ENCODE measurements at regions not wholly inside any gene's neighbourhood (a gene's known extent, or its start where the extent isn't known, plus 50 kb on each side); places are given as distances from the start of the nearest gene placed in this dataset.
"Not testable (repeated sequence)": the region's sequence is repeated elsewhere in the genome, so short reads cannot be mapped to it uniquely, and the experiment has no call there.

- no peak for DNase-seq
These were observed 269.3 kb downstream of the ACTRT1 start for GRCh38 chrX:127782904-127783303.

DNA sequence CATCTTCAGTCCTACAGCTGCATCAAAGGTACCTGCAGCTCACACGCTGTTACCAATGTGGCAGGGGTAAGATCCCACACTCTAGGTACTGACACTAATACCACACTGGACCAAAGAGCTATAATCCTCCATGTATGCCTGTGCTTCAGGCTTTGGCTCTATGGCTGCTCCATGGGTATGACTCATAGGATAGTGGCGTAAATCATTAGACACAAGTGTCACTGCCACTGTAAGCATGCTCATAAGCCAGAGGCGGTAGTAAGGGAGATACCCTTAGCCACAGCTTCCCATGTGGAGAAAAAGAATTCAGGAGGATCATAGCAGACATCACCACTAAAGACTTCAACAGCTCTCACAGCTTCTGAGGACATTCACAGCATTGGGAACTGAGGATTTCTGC, 287.5 kb downstream of the ACTRT1 start:
- DNase-seq = no peak

DNA sequence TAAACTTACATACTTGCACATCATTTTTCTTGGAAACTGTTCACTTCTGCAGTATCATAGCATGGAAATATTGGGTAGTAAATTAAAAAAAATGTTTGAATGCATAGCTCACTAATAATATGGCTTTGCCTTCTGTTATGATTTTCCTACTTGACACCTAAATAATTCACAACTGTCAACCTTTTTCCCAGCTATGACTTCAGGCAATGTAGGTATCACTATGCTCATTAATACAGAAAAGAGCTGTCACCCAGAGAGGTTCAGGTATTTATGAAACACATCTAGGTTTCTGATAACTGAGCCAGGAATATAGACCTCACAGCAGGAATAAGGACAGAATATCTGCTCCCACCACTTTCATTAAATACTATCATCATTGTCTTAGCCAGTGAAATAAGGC, 289.5 kb downstream of the ACTRT1 start:
- DNase-seq = no peak

DNA sequence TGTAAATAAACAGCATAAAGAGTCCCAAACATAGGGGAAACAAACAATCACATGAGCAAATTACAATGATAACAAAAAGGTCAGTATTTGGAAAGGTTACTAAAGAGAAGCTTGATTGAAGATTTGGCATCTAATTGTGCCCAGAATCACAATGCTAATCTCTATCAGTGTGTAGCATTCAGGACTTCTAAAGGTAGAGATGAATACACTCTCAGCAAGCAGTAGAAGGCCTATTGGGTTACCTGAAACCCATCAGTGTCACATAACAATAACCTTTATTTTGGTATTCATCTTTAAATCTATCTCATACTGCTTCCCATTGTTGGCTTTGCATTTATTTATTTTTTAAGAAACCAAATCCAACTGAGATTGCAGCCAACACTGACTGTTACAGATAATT, 319.5 kb downstream of the ACTRT1 start:
- DNase-seq = no peak

- no peak for DNase-seq
These were observed 326.0 kb downstream of the ACTRT1 start for GRCh38 chrX:127726227-127726626.

DNA sequence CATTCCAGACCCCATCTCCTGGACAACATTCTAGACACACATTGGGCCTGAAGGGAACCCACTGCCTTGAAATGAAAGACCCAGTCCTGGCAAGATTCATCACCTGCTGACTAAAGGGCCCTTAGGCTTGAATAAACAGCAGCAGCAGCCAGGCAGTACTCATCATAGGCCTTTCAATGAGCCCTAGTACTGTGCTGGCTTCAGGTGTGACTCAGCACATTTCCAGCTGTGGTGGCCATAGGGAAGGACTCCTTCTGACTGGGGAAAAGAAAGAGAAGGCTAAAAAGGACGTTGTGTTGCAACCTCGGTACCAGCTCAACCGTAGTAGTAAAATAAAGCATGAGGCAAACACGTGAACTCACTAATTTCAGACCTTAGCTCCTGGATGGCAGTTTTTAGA, 344.0 kb downstream of the ACTRT1 start:
- DNase-seq = peak; percentile 23

- DNase-seq = no peak
These were observed 349.7 kb downstream of the ACTRT1 start for GRCh38 chrX:127702527-127702926.

DNA sequence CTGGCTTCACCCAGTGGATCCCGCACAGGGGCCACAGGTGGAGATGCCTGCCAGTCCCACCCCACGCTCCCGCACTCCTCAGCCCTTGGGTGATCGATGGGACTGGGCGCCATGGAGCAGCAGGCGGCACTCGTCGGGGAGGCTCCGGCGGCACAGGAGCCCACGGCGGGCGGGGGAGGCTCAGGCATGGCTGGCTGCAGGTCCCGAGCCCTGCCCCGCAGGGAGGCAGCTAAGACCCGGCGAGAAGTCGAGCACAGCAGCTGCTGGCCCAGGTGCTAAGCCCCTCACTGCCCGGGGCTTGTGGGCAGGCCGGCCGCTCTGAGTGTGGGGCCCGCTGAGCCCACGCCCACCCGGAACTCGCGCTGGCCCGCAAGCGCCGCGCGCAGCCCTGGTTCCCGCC, 389.3 kb downstream of the ACTRT1 start:
- not testable (repeated sequence) for DNase-seq

- DNase-seq = no peak
These were observed 403.2 kb downstream of the ACTRT1 start for GRCh38 chrX:127649011-127649410.

DNA sequence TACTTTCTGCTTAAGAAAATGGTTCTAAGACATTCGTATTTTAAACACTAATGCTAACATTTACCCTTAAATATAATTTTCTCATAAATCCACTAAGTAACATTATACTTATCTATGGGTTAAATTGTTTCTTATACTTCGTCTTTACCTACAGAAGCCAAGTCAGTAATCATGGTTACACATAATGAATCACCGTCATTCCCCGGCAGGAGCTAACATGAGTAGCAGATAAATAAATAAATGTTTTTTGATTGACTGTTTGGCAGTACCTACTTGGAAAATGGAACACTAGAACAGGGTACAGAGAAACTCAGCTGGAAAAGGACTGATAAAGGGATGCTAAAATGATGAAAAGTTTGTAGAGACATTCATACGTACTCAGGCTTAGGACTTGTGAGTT, 430.4 kb downstream of the ACTRT1 start:
- no peak for DNase-seq

- no peak for DNase-seq
These were observed 445.6 kb downstream of the ACTRT1 start for GRCh38 chrX:127606590-127606989.

- DNase-seq = no peak
These were observed 455.3 kb downstream of the ACTRT1 start for GRCh38 chrX:127596882-127597281.

DNA sequence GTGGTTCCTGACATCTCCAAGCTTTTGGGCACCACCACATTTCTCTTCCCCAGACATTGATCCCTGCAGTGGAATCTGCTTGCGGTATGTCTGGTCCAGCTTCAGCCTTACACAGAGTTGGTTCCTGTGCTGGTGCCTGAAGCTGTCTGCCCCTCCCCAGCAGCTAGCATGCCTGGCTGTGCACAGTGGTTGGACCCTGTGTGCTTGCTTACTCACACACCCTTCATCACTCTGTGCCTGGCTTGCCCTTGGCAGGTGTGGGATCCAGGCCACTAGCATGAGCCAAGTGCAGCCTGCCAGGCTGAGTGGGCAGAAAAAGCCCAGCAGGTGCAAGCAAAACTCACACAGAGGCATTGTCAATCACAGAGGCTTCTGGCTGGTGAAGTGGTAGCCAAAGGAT, 473.8 kb downstream of the ACTRT1 start:
- DNase-seq = no peak

- no peak for DNase-seq
These were observed 474.3 kb downstream of the ACTRT1 start for GRCh38 chrX:127577884-127578283.

- no peak for DNase-seq
These were observed 477.4 kb downstream of the ACTRT1 start for GRCh38 chrX:127574829-127575228.

DNA sequence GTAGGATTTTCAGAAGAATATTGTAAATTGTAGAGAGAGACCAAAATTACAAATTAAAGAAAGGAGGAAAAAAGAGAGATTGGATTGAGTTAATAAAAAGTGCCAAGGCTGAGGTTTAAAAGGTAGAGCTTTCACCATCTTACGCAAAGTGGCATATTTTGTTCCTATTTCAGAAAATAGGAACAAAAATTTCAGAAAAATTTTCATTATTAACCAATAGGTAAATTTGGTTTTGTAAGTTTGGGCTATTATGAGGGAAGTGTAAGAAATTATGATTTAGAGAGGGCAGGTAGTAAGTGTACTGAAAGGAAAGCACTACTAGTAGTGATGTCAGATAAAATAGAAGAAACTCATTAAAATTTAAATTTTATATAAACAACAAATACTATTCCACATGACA, 479.7 kb downstream of the ACTRT1 start:
- DNase-seq = no peak

DNA sequence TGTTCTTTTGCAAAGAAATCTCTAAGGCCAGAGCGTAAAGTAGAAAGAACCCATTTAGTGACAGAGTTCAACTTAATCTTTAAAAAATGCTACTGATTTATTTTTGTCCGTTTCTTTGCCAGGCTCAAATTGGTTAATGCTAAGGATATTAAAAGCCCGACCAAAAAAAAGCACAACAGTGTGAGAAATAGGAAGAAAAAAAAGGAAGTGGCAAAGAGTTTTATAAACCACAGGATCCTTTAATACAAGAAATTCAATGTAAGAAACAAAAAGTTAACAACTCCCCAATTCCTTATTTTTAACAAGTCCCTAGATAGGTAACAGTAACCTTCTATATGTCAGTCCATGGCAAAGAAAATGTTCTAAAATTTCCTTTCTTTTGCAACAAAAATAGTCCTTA, 480.4 kb downstream of the ACTRT1 start:
- DNase-seq = no peak

- no peak for DNase-seq
These were observed 481.9 kb downstream of the ACTRT1 start for GRCh38 chrX:127570276-127570675.

GRCh38 chrX:127568691-127569090, 483.5 kb downstream of the ACTRT1 start:
- no peak for DNase-seq

DNA sequence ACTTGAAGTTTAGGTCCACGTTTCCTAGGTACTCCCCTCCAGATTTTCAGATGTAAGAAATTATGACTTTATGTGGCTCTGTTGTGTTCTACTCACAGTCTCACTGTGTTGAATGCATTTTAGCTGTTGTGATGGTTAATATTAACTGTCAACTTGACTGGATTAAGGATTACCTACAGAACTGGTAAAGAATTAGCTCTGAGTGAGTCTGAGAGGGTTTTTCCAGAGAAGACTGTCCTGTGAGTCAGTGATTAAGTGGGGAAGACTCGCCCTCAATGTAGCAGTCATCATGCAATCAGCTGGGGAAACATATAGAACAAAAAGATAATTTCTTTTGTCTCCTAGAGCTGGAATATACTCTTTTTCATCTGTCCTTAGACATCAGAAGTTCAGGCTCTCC, 493.4 kb downstream of the ACTRT1 start:
- no peak for DNase-seq

DNA sequence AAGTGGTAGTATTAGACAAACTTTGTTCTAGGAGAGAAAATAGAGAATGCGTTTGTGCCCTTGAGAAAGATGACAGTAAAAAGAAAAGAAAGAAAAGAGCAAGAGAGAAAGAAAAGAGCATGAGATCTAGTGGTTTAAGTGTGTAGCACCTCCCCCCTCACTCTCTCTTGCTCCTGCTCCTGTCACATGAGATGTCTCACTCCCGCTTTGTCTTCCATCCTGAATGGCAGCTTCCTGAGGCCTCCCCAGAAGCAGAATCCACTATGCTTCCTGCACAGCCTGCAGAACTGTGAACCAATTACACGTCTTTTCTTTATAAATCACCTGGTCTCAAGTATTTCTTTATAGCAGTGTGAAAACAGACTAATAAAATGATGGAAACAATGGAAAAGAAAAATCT, 499.6 kb downstream of the ACTRT1 start:
- DNase-seq = no peak

GRCh38 chrX:127519323-127519722, 532.9 kb downstream of the ACTRT1 start:
- no peak for DNase-seq

DNA sequence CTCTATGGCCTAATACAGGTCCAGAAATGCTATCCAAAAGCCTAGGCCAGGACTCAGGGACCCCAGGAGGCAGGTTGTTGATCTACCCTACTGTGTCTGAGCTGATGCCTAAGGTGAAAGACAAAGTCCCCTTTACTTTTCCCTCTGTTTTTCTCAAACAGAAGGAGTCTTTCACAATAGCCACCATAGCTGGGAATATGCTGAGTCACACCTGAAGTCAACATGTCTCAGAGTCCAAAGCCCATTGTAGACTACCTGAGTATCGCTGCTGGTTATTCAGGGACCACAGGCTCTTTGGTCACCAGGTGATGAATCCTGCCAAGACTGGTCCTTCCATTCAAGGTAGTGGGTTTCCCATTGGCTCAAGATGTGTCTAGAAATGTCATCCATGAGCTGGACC, 562.2 kb downstream of the ACTRT1 start:
- DNase-seq = no peak

GRCh38 chrX:127466211-127466610, 586.0 kb downstream of the ACTRT1 start:
- no peak for DNase-seq

DNA sequence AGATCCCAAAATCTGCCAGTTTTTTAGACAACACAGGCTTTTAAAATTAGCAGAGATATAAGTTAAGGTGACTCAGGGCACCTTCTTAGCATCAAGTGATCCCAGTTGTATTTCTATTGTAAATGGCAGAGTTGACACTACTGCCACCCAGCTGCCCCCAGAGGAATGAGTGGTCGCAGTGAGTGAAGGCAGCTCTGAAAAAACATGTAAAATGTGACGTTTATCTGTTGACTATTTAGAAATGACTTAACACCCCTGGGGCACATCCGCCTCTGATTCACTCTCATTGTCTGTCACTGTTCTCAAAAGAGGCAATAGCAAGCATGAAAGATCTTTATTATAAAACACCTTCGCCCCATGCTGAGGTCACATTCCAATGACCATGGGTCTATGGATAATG, 592.4 kb downstream of the ACTRT1 start:
- no peak for DNase-seq

GRCh38 chrX:127457161-127457560, 595.0 kb downstream of the ACTRT1 start:
- DNase-seq = no peak

All from NCI-H510A (cell line).